Lower leg skin (tissue), 4 donors: ENCODE measurements at regions not wholly inside any gene's neighbourhood (a gene's known extent, or its start where the extent isn't known, plus 50 kb on each side); places are given as distances from the start of the nearest gene placed in this dataset.

ENCODE experiments used
- DNase-seq, 2 donors: peaks; one replicate each; pipeline ENCODE4 v3.0.0-alpha.2; 2019; ENCODE audit warnings: low spot score in 2 of 2
- H3K4me3 ChIP-seq: fragments of 200-600 bp; sonication (generic); 2 replicates; pipeline ENCODE4 v1.5.1; 2017; ENCODE audit warnings: mild to moderate bottlenecking, low read depth; ENCODE audit not compliant: poor library complexity, severe bottlenecking
- CTCF ChIP-seq, 3 donors: fragments of 450-650 bp; IDR thresholded peaks; one replicate each; pipeline ENCODE4 v1.5.1; 2016; ENCODE audit warnings: antibody characterized with exemption in 3 of 3, mild to moderate bottlenecking in 3 of 3, moderate library complexity in 2 of 3
- POLR2A ChIP-seq, 2 donors: fragments of 450-650 bp; IDR thresholded peaks; one replicate each; pipeline ENCODE4 v1.6.1; 2016 to 2017; ENCODE audit warnings: antibody characterized with exemption in 2 of 2, mild to moderate bottlenecking in 1 of 2, moderate library complexity in 1 of 2
- WGBS, 2 donors: methylation state at CpG; one replicate each; pipeline ENCODE4 v1.1.5; 2018; 5-methylcytosine and 5-hydroxymethylcytosine counted together
- intact Hi-C: fragments of 100-400 bp; cut with DNase I; formaldehyde crosslinking; loops from one replicate; pipeline ENCODE4 v1.15.0; 2023; ENCODE audit warnings: low total_unique reads

- TF ChIP-seq CTCF (IDR thresholded peaks at IDR 0.05): no peak
- TF ChIP-seq POLR2A (IDR thresholded peaks at IDR 0.05): no peak
- H3K4me3 ChIP-seq: no peak overlapping the region
- WGBS, 2 donors: 94 to 95% methylated on average over 10 of the region's 10 CpGs
- DNase-seq: no peak
- intact Hi-C loops: no loop called here
Observed at GRCh38 chr15:69552057-69552815, 99.6 kb downstream of the RPLP1 start.

- intact Hi-C loops: no loop called here
- no peak overlapping the region for H3K4me3 ChIP-seq
- WGBS, 2 donors: 82 to 83% methylated on average over 4 of the region's 4 CpGs
- TF ChIP-seq POLR2A (IDR thresholded peaks at IDR 0.05) (no peak), CTCF (IDR thresholded peaks at IDR 0.05) (no peak)
- DNase-seq: no peak
Observed at GRCh38 chr15:69553686-69554085, 101.1 kb downstream of the RPLP1 start.

- TF ChIP-seq CTCF (IDR thresholded peaks at IDR 0.05) (no peak), POLR2A (IDR thresholded peaks at IDR 0.05) (no peak)
- intact Hi-C loops: no loop called here
- no peak for DNase-seq
- 84 to 87% methylated on average over 7 of the region's 7 CpGs for WGBS, 2 donors
- H3K4me3 ChIP-seq: no peak overlapping the region
Observed at GRCh38 chr15:69554279-69554961, 101.8 kb downstream of the RPLP1 start.

GRCh38 chr15:69555080-69555479 lies 102.5 kb downstream of the RPLP1 start:
- WGBS, 2 donors: 93 to 95% methylated on average over 8 of the region's 8 CpGs
- no peak for DNase-seq
- intact Hi-C loops: no loop called here
- H3K4me3 ChIP-seq: no peak overlapping the region
- TF ChIP-seq POLR2A (IDR thresholded peaks at IDR 0.05) (no peak), CTCF (IDR thresholded peaks at IDR 0.05) (no peak)

GRCh38 chr15:69556344-69556743 lies 103.7 kb downstream of the RPLP1 start:
- intact Hi-C loops: no loop called here
- TF ChIP-seq POLR2A (IDR thresholded peaks at IDR 0.05): no peak
- TF ChIP-seq CTCF (IDR thresholded peaks at IDR 0.05): no peak

More at GRCh38 chr15:69556344-69556743, 103.7 kb downstream of the RPLP1 start:
- H3K4me3 ChIP-seq: no peak overlapping the region
- 95 to 100% methylated on average over 1 of the region's 1 CpG for WGBS, 2 donors
- no peak for DNase-seq
